ENCODE measurements at regions not wholly inside any gene's neighbourhood (a gene's known extent, or its start where the extent isn't known, plus 50 kb on each side); places are given as distances from the start of the nearest gene placed in this dataset.

DNA sequence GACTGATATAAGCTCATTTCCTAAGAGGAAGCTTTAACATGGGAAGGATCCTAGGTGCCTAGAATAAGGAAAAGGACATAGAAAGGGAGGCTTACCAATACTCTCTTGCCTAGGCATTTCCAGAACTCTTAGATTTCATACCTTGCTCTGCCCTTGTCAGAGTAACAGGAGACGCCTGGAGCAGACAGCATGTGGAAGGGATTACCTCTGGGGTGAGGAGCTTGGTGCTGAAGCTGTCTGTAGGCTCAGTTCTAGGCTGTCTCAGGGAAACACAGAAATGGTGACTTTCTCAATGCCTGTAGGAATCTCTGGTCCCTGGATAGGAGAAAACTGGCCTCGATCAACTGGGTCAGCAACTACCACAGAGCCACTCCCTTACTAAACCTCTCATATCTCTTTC lies 150.0 kb downstream of the SLC4A3 start:
- no peak for TF ChIP-seq POLR2A (IDR thresholded peaks at IDR 0.05)
- TF ChIP-seq, protein P1, sequence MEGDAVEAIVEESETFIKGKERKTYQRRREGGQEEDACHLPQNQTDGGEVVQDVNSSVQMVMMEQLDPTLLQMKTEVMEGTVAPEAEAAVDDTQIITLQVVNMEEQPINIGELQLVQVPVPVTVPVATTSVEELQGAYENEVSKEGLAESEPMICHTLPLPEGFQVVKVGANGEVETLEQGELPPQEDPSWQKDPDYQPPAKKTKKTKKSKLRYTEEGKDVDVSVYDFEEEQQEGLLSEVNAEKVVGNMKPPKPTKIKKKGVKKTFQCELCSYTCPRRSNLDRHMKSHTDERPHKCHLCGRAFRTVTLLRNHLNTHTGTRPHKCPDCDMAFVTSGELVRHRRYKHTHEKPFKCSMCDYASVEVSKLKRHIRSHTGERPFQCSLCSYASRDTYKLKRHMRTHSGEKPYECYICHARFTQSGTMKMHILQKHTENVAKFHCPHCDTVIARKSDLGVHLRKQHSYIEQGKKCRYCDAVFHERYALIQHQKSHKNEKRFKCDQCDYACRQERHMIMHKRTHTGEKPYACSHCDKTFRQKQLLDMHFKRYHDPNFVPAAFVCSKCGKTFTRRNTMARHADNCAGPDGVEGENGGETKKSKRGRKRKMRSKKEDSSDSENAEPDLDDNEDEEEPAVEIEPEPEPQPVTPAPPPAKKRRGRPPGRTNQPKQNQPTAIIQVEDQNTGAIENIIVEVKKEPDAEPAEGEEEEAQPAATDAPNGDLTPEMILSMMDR (IDR thresholded peaks at IDR 0.05), result no peak

Data from breast epithelium (tissue), 3 donors.